ENCODE measurements at regions not wholly inside any gene's neighbourhood (a gene's known extent, or its start where the extent isn't known, plus 50 kb on each side); places are given as distances from the start of the nearest gene placed in this dataset.

DNA sequence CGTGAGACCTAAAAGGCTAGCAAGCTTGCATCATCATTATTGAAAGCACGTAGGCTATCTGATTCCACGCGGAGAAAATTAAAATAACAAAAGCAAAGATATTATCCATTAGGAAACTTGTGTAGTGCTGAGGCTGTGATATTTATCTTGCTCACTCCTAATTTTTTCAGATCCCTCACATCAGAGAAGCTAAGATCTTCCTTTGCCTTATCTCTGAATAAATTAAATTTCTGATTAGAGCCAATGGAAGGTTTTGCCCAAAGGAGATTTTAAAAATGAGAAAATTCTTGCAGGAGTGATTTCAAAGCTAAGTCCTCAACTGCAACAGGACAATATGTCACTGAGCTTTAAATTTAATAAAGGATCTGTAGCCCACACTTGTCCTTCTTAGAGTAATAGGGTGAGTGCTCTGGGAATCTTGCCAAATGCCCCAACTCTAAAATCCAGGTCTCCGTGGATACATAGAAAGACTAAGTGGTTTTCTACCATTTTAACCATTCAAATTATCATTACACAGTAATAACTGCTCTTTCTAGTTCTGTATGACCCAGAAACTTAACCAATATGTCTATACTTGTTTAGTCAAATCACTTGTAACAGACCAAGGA is 295.0 kb downstream of the CAAP1 start:
- WGBS (ENCODE audit: insufficient coverage): 74% methylated on average over 5 of the region's 5 CpGs
- Histone ChIP-seq H3K4me3 (ENCODE audit: low read length) (no peak overlapping the region), H3K27me3 (ENCODE audit: control insufficient read depth, insufficient read depth, low read length) (no peaks in the 10 kb centered on the region), H3K36me3 (ENCODE audit: control insufficient read depth, insufficient read depth, low read length) (no peaks in the 10 kb centered on the region), H3K4me1 (ENCODE audit: control insufficient read depth, insufficient read depth, low read length) (no peaks in the 10 kb centered on the region), H3K27ac (ENCODE audit: low read length) (no peak overlapping the region), H3K9me3 (ENCODE audit: control insufficient read depth, insufficient read depth, low read length) (no peaks in the 10 kb centered on the region)
- Mint-ChIP-seq H3K4me1 (no peaks in the 10 kb centered on the region), H3K27me3 (ENCODE audit: low read depth in 2 of 2) (no peaks in the 10 kb centered on the region), H3K36me3 (peaks cover 16% of the 10 kb centered on the region), H3K27ac (no peak overlapping the region), H3K9me3 (peaks cover 13 to 26% of the 10 kb centered on the region in 2 donors), H3K4me3 (no peak overlapping the region)
- DNase-seq (no peak), ATAC-seq (no peak)
- TF ChIP-seq, protein P1, sequence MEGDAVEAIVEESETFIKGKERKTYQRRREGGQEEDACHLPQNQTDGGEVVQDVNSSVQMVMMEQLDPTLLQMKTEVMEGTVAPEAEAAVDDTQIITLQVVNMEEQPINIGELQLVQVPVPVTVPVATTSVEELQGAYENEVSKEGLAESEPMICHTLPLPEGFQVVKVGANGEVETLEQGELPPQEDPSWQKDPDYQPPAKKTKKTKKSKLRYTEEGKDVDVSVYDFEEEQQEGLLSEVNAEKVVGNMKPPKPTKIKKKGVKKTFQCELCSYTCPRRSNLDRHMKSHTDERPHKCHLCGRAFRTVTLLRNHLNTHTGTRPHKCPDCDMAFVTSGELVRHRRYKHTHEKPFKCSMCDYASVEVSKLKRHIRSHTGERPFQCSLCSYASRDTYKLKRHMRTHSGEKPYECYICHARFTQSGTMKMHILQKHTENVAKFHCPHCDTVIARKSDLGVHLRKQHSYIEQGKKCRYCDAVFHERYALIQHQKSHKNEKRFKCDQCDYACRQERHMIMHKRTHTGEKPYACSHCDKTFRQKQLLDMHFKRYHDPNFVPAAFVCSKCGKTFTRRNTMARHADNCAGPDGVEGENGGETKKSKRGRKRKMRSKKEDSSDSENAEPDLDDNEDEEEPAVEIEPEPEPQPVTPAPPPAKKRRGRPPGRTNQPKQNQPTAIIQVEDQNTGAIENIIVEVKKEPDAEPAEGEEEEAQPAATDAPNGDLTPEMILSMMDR (IDR thresholded peaks at IDR 0.05): no peak
- intact Hi-C loops (cut with micrococcal nuclease): no loop called here

DNA sequence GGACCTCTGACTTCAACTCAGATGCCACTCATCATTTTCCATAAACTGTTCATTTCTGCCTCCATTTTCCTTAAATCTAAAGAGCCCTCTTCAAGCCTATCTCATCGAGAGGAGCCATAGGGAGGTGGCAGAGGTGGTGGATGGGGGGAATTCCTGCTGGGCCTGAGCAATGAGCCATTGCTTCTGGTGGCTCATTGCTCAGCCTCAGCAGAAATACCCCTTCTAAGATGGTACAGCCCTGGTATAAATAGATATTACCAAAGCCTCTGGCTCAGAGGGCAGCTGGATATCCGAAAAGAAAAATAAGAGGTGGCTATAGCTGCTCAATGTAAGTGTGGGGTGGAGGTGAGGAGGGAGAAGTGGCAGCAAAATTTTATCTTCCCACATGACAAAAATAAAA is 313.5 kb downstream of the CAAP1 start:
- intact Hi-C loops (cut with micrococcal nuclease): no loop called here

DNA sequence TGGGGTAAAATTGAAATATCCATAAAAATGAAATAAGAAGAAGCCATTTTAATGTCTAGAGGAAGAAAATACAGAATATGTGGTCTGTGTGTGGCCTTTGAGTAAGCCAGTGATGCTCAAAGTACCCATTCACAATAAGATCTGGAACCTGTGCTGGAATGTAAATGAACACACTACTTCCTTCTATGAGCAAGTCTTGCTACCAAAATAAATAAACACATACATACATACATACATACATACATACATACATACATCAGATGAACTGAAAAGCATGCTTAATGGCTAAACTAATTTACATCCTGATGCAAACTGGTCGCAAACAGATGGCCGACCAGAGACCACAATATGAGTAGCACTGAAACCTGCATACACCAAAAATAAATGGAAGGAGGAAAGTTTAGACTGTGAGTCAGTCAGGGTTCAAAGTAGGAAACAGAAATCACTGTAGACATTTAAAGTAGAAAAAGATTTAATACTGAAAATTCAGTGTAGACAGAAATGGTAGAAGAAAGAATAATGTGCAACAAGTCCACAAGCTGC is 317.6 kb downstream of the CAAP1 start:
- no peak overlapping the region for H3K4me3 Mint-ChIP-seq
- no peak overlapping the region for H3K27ac ChIP-seq (ENCODE audit: low read length)
- no peak for DNase-seq
- no peak overlapping the region for H3K27ac Mint-ChIP-seq
- H3K27me3 ChIP-seq (ENCODE audit: control insufficient read depth, insufficient read depth, low read length): no peaks in the 10 kb centered on the region
- no peaks in the 10 kb centered on the region for H3K9me3 ChIP-seq (ENCODE audit: control insufficient read depth, insufficient read depth, low read length)
- TF ChIP-seq, protein P1 (IDR thresholded peaks at IDR 0.05): no peak
- H3K36me3 Mint-ChIP-seq: no peaks in the 10 kb centered on the region
- intact Hi-C loops (cut with micrococcal nuclease): no loop called here
- no peak for ATAC-seq
- no peaks in the 10 kb centered on the region for H3K27me3 Mint-ChIP-seq (ENCODE audit: low read depth in 2 of 2)
- H3K36me3 ChIP-seq (ENCODE audit: control insufficient read depth, insufficient read depth, low read length): no peaks in the 10 kb centered on the region
- H3K4me1 Mint-ChIP-seq: no peaks in the 10 kb centered on the region
- WGBS (ENCODE audit: insufficient coverage): 92% methylated on average over 2 of the region's 2 CpGs
- no peaks in the 10 kb centered on the region for H3K4me1 ChIP-seq (ENCODE audit: control insufficient read depth, insufficient read depth, low read length)
- peaks cover 2 to 3% of the 10 kb centered on the region in 2 donors for H3K9me3 Mint-ChIP-seq
- H3K4me3 ChIP-seq (ENCODE audit: low read length): no peak overlapping the region

More for the DNA sequence above, 313.5 kb downstream of the CAAP1 start:
- H3K4me3 Mint-ChIP-seq: no peak overlapping the region
- no peak overlapping the region for H3K27ac Mint-ChIP-seq
- no peaks in the 10 kb centered on the region for H3K9me3 ChIP-seq (ENCODE audit: control insufficient read depth, insufficient read depth, low read length)
- no peak overlapping the region for H3K27ac ChIP-seq (ENCODE audit: low read length)
- no peaks in the 10 kb centered on the region for H3K27me3 ChIP-seq (ENCODE audit: control insufficient read depth, insufficient read depth, low read length)
- H3K4me3 ChIP-seq (ENCODE audit: low read length): no peak overlapping the region
- no peak for ATAC-seq
- H3K36me3 Mint-ChIP-seq: no peaks in the 10 kb centered on the region
- TF ChIP-seq, protein P1 (IDR thresholded peaks at IDR 0.05): no peak
- H3K36me3 ChIP-seq (ENCODE audit: control insufficient read depth, insufficient read depth, low read length): no peaks in the 10 kb centered on the region
- H3K27me3 Mint-ChIP-seq (ENCODE audit: low read depth in 2 of 2): no peaks in the 10 kb centered on the region
- no peak for DNase-seq
- no CpG with 5 or more reads among the region's 2 CpGs for WGBS (ENCODE audit: insufficient coverage)
- no peaks in the 10 kb centered on the region for H3K4me1 ChIP-seq (ENCODE audit: control insufficient read depth, insufficient read depth, low read length)
- peaks cover 2 to 4% of the 10 kb centered on the region in 2 donors for H3K9me3 Mint-ChIP-seq
- H3K4me1 Mint-ChIP-seq: no peaks in the 10 kb centered on the region

DNA sequence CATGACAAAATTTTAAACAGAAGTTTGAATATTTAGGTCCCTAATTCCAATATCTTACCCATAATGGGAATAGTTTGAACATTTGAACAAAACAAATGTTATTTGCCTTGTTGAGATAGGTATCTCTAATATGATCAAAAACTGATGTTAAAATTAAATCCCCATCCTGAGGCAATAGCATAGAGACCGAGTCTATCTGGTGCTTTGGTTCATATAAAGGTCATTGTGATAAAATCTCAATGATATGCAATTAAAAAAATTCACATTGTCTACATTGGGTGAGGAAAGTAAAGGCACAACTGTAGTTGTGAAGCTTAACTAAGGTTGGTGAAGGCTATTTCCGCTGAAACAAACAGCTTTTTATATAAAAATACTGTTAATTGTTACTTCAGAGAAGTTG is 318.3 kb downstream of the CAAP1 start:
- Mint-ChIP-seq H3K4me1 (no peaks in the 10 kb centered on the region), H3K4me3 (no peak overlapping the region), H3K36me3 (no peaks in the 10 kb centered on the region), H3K27ac (no peak overlapping the region), H3K27me3 (ENCODE audit: low read depth in 2 of 2) (no peaks in the 10 kb centered on the region), H3K9me3 (peaks cover 2 to 3% of the 10 kb centered on the region in 2 donors)
- TF ChIP-seq, protein P1 (IDR thresholded peaks at IDR 0.05): no peak
- no peaks in the 10 kb centered on the region for H3K36me3 ChIP-seq (ENCODE audit: control insufficient read depth, insufficient read depth, low read length)
- no peak for ATAC-seq
- H3K9me3 ChIP-seq (ENCODE audit: control insufficient read depth, insufficient read depth, low read length): no peaks in the 10 kb centered on the region
- H3K4me1 ChIP-seq (ENCODE audit: control insufficient read depth, insufficient read depth, low read length): no peaks in the 10 kb centered on the region
- WGBS (ENCODE audit: insufficient coverage): no CpG with 5 or more reads among the region's 2 CpGs
- intact Hi-C loops (cut with micrococcal nuclease): no loop called here
- DNase-seq: no peak
- no peak overlapping the region for H3K27ac ChIP-seq (ENCODE audit: low read length)
- no peaks in the 10 kb centered on the region for H3K27me3 ChIP-seq (ENCODE audit: control insufficient read depth, insufficient read depth, low read length)
- H3K4me3 ChIP-seq (ENCODE audit: low read length): no peak overlapping the region

Measured in natural killer cell (primary cell).